ENCODE measurements at regions not wholly inside any gene's neighbourhood (a gene's known extent, or its start where the extent isn't known, plus 50 kb on each side); places are given as distances from the start of the nearest gene placed in this dataset.

GRCh38 chr11:95375451-95375850 lies 144.4 kb upstream of the SESN3 start:
- no peak for DNase-seq

GRCh38 chr11:95374105-95374504 lies 143.1 kb upstream of the SESN3 start:
- DNase-seq: no peak

- no peak for DNase-seq
These were observed 142.2 kb upstream of the SESN3 start for GRCh38 chr11:95373241-95373640.

GRCh38 chr11:95372097-95372656 lies 141.2 kb upstream of the SESN3 start:
- DNase-seq: no peak

GRCh38 chr11:95371153-95371552 lies 140.2 kb upstream of the SESN3 start:
- no peak for DNase-seq

- no peak for DNase-seq
These were observed 136.7 kb upstream of the SESN3 start for GRCh38 chr11:95367726-95368125.

- no peak for DNase-seq
These were observed 134.3 kb upstream of the SESN3 start for GRCh38 chr11:95365348-95365747.

- no peak for DNase-seq
These were observed 133.6 kb upstream of the SESN3 start for GRCh38 chr11:95364324-95365295.

GRCh38 chr11:95363708-95364107 lies 132.7 kb upstream of the SESN3 start:
- peak; percentile 21 for DNase-seq

- DNase-seq: no peak
These were observed 132.2 kb upstream of the SESN3 start for GRCh38 chr11:95363164-95363563.

- no peak for DNase-seq
These were observed 130.2 kb upstream of the SESN3 start for GRCh38 chr11:95361180-95361579.

- DNase-seq: no peak
These were observed 129.5 kb upstream of the SESN3 start for GRCh38 chr11:95360377-95361075.

GRCh38 chr11:95359756-95360155 lies 128.8 kb upstream of the SESN3 start:
- DNase-seq: no peak

GRCh38 chr11:95359341-95359663 lies 128.3 kb upstream of the SESN3 start:
- no peak for DNase-seq

GRCh38 chr11:95358511-95359340 lies 127.7 kb upstream of the SESN3 start:
- no peak for DNase-seq

- DNase-seq: no peak
These were observed 123.3 kb upstream of the SESN3 start for GRCh38 chr11:95354304-95354703.

GRCh38 chr11:95353706-95354105 lies 122.7 kb upstream of the SESN3 start:
- no peak for DNase-seq

GRCh38 chr11:95352733-95353346 lies 121.8 kb upstream of the SESN3 start:
- DNase-seq: no peak

GRCh38 chr11:95349345-95349942 lies 118.4 kb upstream of the SESN3 start:
- no peak for DNase-seq

- no peak for DNase-seq
These were observed 115.3 kb upstream of the SESN3 start for GRCh38 chr11:95346265-95346664.

GRCh38 chr11:95345651-95346050 lies 114.6 kb upstream of the SESN3 start:
- DNase-seq: no peak

All from NCI-H1436 treated with DMSO at 0.1 percent for 48 hours (cell line).